Body of pancreas (tissue), 4 donors: ENCODE measurements at regions not wholly inside any gene's neighbourhood (a gene's known extent, or its start where the extent isn't known, plus 50 kb on each side); places are given as distances from the start of the nearest gene placed in this dataset.

Experiments
- POLR2A ChIP-seq, 3 donors: fragments of 450-650 bp; IDR thresholded peaks; one replicate each; pipeline ENCODE4 v1.6.1; 2016; ENCODE audit warnings: antibody characterized with exemption in 3 of 3, mild to moderate bottlenecking in 2 of 3
- TF ChIP-seq, protein P1 (sequence below), 7 experiments: fragments of 450-650 bp in 4 of 7; fragments of 200-600 bp in 3 of 7; sonication (generic) in 3 of 7; IDR thresholded peaks; one replicate each; pipeline ENCODE4 v1.5.1; 2016 to 2019; ENCODE audit warnings: antibody characterized with exemption in 7 of 7

- TF ChIP-seq, protein P1, sequence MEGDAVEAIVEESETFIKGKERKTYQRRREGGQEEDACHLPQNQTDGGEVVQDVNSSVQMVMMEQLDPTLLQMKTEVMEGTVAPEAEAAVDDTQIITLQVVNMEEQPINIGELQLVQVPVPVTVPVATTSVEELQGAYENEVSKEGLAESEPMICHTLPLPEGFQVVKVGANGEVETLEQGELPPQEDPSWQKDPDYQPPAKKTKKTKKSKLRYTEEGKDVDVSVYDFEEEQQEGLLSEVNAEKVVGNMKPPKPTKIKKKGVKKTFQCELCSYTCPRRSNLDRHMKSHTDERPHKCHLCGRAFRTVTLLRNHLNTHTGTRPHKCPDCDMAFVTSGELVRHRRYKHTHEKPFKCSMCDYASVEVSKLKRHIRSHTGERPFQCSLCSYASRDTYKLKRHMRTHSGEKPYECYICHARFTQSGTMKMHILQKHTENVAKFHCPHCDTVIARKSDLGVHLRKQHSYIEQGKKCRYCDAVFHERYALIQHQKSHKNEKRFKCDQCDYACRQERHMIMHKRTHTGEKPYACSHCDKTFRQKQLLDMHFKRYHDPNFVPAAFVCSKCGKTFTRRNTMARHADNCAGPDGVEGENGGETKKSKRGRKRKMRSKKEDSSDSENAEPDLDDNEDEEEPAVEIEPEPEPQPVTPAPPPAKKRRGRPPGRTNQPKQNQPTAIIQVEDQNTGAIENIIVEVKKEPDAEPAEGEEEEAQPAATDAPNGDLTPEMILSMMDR (IDR thresholded peaks at IDR 0.05), result no peak
- TF ChIP-seq POLR2A (IDR thresholded peaks at IDR 0.05), result no peak
Measured at GRCh38 chr19:31671411-31672035, 322.3 kb upstream of the TSHZ3 start.
